ENCODE measurements at regions not wholly inside any gene's neighbourhood (a gene's known extent, or its start where the extent isn't known, plus 50 kb on each side); places are given as distances from the start of the nearest gene placed in this dataset.

GRCh38 chr9:89748021-89748670 is 143.3 kb downstream of the GADD45G start:
- TF ChIP-seq CTCF (conservative IDR thresholded peaks at IDR 0.05 in 1 of 2, IDR thresholded peaks at IDR 0.05 in 1 of 2; ENCODE audit: extremely low read depth in 1 of 2, insufficient read depth in 1 of 2, low read depth in 1 of 2, low read length in 2 of 2), result no peak
- no peak for TF ChIP-seq EZH2 (IDR thresholded peaks at IDR 0.05; ENCODE audit: borderline replicate concordance, low read length)

Measured in mammary epithelial cell (primary cell).